ENCODE measurements at regions not wholly inside any gene's neighbourhood (a gene's known extent, or its start where the extent isn't known, plus 50 kb on each side); places are given as distances from the start of the nearest gene placed in this dataset.

DNA sequence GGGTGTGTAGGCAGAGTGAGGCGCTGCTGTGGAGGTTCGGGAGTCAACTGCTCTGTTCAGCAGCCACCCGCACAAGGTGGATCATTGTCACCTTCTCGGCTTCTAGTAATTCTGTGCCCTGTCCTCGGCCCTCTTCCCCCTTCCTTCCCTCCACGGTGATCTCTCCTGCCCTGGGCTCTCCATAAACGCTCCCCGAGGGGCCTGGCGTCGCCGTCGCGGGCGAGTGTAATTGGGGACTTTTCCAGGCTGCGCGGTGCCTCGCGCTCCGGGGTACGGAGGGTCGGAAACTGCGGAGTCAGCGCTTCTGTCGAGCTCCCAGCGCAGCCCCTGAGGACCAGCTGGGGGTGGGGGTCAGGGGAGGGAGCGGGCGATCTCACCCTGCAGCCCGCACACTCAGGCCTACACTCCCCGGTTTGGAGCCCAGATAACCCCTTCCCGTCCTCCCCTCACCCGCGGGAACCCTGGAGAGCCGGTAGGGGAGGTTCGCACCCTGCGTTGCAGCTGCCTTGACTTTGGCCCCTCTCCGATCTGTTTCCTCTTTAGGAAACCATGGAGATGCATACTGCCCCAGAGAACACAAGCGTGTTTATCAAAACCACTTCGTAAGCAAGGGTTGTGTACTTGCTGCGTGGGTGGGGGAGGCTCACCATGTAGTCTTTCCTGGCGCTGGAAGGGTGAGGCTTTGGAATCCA lies 188.3 kb upstream of the ZNF618 start:
- DNase-seq: no peak
- H3K27ac ChIP-seq: no peak overlapping the region
- peaks cover 0 to 9% of the 10 kb centered on the region in 2 donors for H3K27me3 ChIP-seq
- no peaks in the 10 kb centered on the region for H3K36me3 ChIP-seq
- TF ChIP-seq POLR2A (IDR thresholded peaks at IDR 0.05): no peak
- TF ChIP-seq, protein P1, sequence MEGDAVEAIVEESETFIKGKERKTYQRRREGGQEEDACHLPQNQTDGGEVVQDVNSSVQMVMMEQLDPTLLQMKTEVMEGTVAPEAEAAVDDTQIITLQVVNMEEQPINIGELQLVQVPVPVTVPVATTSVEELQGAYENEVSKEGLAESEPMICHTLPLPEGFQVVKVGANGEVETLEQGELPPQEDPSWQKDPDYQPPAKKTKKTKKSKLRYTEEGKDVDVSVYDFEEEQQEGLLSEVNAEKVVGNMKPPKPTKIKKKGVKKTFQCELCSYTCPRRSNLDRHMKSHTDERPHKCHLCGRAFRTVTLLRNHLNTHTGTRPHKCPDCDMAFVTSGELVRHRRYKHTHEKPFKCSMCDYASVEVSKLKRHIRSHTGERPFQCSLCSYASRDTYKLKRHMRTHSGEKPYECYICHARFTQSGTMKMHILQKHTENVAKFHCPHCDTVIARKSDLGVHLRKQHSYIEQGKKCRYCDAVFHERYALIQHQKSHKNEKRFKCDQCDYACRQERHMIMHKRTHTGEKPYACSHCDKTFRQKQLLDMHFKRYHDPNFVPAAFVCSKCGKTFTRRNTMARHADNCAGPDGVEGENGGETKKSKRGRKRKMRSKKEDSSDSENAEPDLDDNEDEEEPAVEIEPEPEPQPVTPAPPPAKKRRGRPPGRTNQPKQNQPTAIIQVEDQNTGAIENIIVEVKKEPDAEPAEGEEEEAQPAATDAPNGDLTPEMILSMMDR (IDR thresholded peaks at IDR 0.05): no peak
- peaks cover 0 to 8% (median 0%) of the 10 kb centered on the region in 4 donors for H3K4me1 ChIP-seq
- peak overlapping the region in 1 of 4 donors; percentile 23 for H3K4me3 ChIP-seq
- H3K9me3 ChIP-seq: no peaks in the 10 kb centered on the region

GRCh38 chr9:113690055-113690740 lies 185.9 kb upstream of the ZNF618 start:
- H3K4me1 ChIP-seq: peaks cover 0 to 8% (median 0%) of the 10 kb centered on the region in 4 donors
- no peak overlapping the region for H3K27ac ChIP-seq
- TF ChIP-seq, protein P1 (IDR thresholded peaks at IDR 0.05): no peak
- no peak for TF ChIP-seq POLR2A (IDR thresholded peaks at IDR 0.05)
- peaks cover 0 to 9% of the 10 kb centered on the region in 2 donors for H3K27me3 ChIP-seq
- DNase-seq: no peak
- no peaks in the 10 kb centered on the region for H3K9me3 ChIP-seq
- H3K4me3 ChIP-seq: no peak overlapping the region
- H3K36me3 ChIP-seq: no peaks in the 10 kb centered on the region

GRCh38 chr9:113692256-113692655 lies 183.9 kb upstream of the ZNF618 start:
- Histone ChIP-seq H3K36me3 (no peaks in the 10 kb centered on the region), H3K4me3 (no peak overlapping the region), H3K27me3 (peaks cover 0 to 9% of the 10 kb centered on the region in 2 donors), H3K27ac (no peak overlapping the region), H3K4me1 (peaks cover 0 to 8% (median 0%) of the 10 kb centered on the region in 4 donors), H3K9me3 (peaks cover 0 to 4% (median 0%) of the 10 kb centered on the region in 4 donors)
- DNase-seq: no peak
- no peak for TF ChIP-seq POLR2A (IDR thresholded peaks at IDR 0.05)
- TF ChIP-seq, protein P1 (IDR thresholded peaks at IDR 0.05): no peak

DNA sequence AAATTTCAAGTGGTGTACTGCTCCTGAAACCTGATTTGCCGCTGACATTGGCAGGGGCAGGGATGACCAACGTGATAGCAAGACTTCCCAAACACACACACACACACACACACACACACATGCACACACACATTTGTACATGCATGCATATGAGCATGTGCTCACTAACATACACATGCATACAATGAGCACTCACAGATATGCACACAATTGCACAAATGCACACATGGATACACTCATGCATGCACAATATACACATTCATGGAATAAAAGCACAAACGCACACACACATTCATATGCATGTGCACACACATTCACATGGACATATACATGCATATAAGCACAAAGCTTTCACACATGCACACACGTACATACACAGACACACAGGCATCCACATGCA lies 181.2 kb upstream of the ZNF618 start:
- TF ChIP-seq, protein P1 (IDR thresholded peaks at IDR 0.05): no peak
- no peak for TF ChIP-seq POLR2A (IDR thresholded peaks at IDR 0.05)
- no peak overlapping the region for H3K27ac ChIP-seq
- no peaks in the 10 kb centered on the region for H3K36me3 ChIP-seq
- no peaks in the 10 kb centered on the region for H3K4me1 ChIP-seq
- H3K4me3 ChIP-seq: no peak overlapping the region
- DNase-seq: no peak
- H3K27me3 ChIP-seq: no peaks in the 10 kb centered on the region
- peaks cover 0 to 4% (median 0%) of the 10 kb centered on the region in 4 donors for H3K9me3 ChIP-seq

DNA sequence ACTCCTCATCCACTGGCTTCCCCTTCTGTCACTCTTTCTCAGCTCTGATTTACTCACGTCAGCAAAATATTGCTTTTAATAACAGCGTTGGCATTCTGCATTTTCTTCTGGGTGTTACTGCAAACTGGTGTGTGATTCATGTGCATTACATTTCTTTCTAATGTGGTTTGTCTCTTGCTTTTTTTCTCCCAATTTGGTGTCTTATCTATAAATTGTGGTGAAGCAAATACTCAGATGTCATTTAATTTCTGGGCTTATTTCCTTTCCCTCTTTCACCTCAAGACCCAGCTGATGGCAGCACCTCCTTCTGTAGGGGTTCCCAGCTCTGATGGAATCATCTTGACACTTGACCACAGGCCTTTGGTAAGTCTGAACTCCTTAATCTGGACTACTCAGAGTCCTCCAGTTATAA lies 180.7 kb upstream of the ZNF618 start:
- Histone ChIP-seq H3K36me3 (no peaks in the 10 kb centered on the region), H3K4me3 (no peak overlapping the region), H3K4me1 (no peaks in the 10 kb centered on the region), H3K9me3 (peaks cover 0 to 4% (median 0%) of the 10 kb centered on the region in 4 donors), H3K27ac (no peak overlapping the region), H3K27me3 (no peaks in the 10 kb centered on the region)
- TF ChIP-seq POLR2A (IDR thresholded peaks at IDR 0.05): no peak
- TF ChIP-seq, protein P1 (IDR thresholded peaks at IDR 0.05): no peak
- no peak for DNase-seq
